HG02763 (cell line): ENCODE measurements at regions not wholly inside any gene's neighbourhood (a gene's known extent, or its start where the extent isn't known, plus 50 kb on each side); places are given as distances from the start of the nearest gene placed in this dataset.

ENCODE experiments used
- ATAC-seq: cut with Tn5 transposase; IDR thresholded peaks from one replicate; pipeline ENCODE4 v1.9.1; 2021; ENCODE audit warnings: mild to moderate bottlenecking, moderate library complexity; ENCODE audit not compliant: unreplicated experiment

GRCh38 chr6:128676456-128676855 is 156.1 kb upstream of the PTPRK start:
- ATAC-seq = no peak

DNA sequence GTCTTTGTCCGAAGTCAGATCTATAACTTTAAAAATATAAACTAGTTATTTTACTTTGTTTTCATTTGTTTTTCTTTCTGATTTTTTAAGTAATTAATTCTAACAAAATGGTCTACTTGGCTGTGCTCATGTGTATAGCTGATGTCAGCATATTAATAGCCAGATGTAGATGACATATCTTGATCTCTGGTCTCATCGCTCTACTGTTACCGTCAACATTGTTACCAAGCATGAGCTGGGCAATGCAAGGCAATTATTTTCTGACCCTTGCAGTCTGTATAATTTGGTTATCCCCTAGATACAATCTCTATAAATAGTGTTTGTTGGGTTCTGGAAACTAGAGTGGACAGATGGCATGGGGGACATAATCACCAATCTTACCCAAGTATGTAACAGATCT is 151.6 kb upstream of the PTPRK start:
- no peak for ATAC-seq

GRCh38 chr6:128667339-128667858 is 147.0 kb upstream of the PTPRK start:
- ATAC-seq = no peak

- no peak for ATAC-seq
Observed at GRCh38 chr6:128666405-128666804, 146.0 kb upstream of the PTPRK start.

GRCh38 chr6:128663238-128663637 is 142.8 kb upstream of the PTPRK start:
- ATAC-seq = no peak

- no peak for ATAC-seq
Observed at GRCh38 chr6:128659878-128660622, 139.7 kb upstream of the PTPRK start.

- no peak for ATAC-seq
Observed at GRCh38 chr6:128659276-128659675, 138.9 kb upstream of the PTPRK start.

- ATAC-seq = peak; percentile 38
Observed at GRCh38 chr6:128657181-128657580, 136.8 kb upstream of the PTPRK start.

DNA sequence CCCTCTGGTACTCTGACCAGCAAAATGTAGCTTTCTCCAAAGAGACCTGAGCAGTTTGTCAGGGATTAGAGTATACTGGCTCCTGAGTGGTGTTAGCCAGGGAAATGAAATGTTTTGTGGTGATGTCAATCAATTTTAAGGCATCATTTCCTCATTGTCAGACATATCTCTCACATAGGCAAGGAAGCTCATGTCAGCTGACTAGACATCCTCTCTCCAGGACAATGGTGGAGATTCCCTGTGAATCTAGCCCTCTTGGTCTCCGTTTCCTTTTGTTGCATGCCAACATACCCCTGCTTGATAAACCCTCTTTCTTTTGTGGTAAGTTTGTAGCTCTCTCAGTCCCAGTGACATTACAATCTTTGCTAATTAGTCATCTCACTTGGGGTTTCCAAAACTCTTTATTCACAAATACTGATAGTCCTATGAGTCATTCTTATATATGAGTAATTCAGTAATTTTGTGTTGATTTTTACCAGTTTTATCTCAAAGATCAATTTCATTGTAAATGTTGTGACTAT is 135.6 kb upstream of the PTPRK start:
- peak; percentile 67 for ATAC-seq

- no peak for ATAC-seq
Observed at GRCh38 chr6:128648022-128648598, 127.7 kb upstream of the PTPRK start.

- no peak for ATAC-seq
Observed at GRCh38 chr6:128642132-128642531, 121.7 kb upstream of the PTPRK start.

DNA sequence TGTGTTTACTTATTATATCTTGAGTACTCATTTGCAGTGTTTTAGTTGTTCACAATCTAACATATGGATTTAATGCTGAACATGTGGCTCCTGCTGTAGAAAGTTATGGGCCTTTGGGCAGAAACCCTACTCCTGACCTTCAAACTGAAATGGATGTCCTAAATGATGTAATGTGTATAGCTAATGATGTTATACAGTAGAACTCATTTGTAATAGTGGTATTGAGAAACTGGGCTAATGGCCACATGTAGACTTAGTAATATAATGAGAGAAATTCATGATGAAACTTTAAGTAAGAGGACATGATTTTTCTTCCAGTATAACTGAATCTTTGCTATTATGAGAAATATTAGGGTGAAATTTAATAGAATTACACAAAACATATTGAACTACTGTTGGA is 121.3 kb upstream of the PTPRK start:
- ATAC-seq = no peak

DNA sequence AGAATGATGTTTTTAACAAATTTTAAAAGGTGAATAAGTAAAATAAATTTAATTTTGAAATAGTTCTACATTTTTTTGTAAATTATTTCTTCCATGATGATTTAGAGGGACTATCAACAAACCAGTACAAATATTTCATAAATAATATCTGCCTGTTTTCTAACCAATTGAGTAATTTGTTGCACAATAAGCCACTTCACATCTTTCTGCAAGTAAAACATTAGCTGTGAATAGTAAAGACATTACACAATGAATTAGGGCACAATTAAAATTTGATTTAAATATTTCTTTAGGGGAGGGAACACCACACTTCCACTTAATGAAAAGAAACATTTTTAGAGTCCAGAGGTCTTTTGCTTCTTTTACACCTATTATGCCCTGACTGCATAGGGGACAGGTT is 118.4 kb upstream of the PTPRK start:
- ATAC-seq = no peak

DNA sequence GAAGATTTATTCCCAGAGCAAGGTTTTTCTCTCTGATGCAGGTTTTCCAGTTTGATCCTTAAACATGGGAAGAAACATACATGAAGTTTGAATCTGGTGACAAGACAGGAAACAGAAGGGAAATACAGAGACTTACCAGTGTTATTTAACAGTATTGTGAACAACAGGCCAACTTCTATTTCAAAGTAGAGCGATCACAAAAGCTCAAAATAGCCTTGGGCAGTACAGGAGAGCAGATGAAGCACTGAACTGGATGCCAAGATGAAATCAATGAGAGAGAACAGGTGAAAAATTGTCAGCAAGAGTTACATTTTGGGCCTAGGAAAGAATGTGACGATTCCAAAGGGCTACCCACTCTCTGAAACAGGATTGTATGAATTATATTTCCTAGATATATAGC is 114.8 kb upstream of the PTPRK start:
- ATAC-seq = no peak

DNA sequence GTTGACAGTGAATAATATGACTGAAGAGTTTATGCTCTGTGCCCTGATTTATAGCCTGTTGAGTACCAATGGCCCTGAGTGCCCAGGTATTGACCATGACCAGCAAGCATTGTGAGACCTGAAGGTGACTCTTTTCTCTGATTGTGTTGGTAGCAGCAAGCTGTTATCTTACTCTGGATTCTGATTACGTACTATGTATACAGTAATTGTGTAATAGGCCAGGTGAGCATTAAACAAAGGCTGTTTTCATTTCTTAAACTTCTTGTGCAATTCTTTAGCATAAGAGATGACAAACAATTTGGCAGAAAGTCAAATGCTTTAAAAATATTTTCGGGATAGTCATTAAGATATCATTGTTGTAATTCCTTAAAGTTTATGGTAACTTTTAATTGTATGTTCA is 111.7 kb upstream of the PTPRK start:
- ATAC-seq = no peak

DNA sequence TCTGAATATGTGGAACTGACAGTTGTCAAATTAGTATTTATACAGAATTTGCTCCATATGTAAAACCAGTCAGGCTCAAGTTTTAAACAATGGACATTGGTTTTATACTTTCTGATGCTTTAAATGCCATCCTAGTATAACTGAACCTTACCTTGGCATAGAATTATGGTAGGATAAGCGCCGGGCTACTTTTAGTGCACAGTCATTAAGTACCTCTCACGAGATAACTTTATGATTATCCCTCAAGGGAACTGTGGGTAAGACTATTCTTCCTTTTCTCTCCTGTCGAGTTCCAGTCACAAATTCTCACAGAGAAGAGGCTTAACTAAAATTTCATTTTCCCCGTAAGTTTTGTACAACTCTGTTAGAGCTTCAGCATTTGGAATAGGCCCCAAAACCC is 110.6 kb upstream of the PTPRK start:
- ATAC-seq = no peak

GRCh38 chr6:128630213-128630612 is 109.8 kb upstream of the PTPRK start:
- ATAC-seq = no peak

DNA sequence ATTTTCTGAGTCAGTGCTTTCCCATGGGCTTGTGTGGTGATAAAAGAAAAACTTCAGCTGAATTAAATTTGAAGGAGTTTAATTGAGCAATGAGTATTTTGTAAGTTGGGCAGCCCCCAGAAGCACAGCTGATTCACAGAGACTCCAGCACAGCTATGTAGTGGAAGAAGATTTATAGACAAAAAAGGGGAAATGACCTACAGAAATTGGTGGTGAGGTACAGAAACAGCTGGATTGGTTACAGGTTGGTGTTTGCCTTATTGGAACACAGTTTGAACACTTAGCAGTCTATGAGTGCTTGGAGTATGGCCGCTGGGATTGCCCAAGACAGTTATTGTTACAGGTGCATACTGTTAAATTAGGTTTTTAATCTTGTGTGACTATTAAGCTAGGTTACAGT is 96.9 kb upstream of the PTPRK start:
- no peak for ATAC-seq

DNA sequence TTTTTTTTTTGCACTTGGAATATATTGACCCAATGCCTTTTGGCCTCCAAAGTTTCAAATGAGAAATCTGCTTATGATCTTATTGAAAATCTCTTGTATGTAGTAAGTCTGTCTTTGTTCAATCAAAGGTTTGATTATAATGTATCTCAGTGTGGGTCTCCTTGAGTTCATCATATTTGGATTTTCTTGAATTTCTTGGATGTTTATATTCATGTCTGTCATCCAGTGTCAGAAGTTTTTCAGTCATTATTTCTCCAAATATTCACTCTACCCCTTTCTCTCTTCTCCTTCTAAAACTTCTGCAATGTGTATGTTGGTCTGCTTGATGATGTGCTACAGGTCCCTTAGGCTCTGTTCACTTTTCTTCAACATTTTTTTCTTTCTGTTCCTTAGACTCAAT is 95.9 kb upstream of the PTPRK start:
- no peak for ATAC-seq

DNA sequence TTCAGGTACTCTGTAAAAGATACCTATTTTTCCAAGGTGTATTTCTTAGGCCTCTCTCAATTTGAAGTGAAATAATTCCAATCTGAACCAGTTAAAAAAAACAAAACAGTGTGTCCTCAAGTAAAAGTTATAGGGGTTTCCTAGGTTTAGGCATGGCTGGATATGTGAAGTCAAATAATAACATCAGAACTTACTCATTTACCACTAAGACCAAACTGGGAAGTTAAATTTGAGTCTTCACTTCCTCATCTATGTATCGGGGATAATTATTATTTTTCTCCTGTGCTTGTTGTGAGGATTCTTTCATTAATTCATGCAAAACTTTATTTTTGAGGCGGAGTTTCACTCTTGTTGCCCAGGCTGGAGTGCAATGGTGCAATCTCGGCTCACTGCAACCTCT is 86.2 kb upstream of the PTPRK start:
- no peak for ATAC-seq

DNA sequence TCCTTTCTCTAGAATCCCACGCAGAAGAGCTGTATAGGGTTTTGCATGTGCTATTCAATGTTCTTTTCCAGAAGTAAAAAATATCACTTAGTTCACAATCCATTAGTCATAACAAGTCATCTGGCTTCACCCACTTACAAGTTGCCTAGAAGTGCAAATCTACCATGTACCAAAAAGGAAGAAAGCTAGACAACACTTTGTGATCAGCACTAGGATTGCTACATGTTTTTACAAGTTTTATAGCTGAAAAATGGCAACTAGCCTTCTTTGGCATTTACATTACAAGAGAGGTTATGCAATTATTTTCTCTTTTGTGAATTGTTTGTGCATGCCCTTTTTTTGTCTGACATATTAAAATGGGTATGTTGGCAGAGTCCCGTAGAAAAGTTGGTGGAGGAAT is 85.6 kb upstream of the PTPRK start:
- no peak for ATAC-seq

DNA sequence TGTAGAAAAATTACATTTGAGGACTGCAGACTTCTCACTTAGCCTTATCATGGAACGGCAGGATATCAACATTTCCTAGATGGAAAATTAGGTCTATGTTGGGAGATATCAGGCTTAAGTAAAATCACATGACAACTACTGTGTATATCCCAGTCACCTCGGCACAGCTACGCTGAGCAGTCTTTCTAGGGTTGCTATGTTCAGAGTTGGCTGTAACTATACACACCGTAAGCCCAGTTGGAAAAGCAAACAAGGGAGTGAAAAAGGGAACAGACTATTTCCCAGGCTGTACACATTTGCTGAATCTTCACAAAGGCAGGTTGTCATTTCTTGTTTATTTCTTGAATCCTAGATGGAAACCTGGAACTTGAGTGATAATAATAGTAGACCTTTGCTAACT is 80.7 kb upstream of the PTPRK start:
- ATAC-seq = no peak
